HG03571 (cell line): ENCODE measurements at regions not wholly inside any gene's neighbourhood (a gene's known extent, or its start where the extent isn't known, plus 50 kb on each side); places are given as distances from the start of the nearest gene placed in this dataset.
"Not testable (repeated sequence)": the region's sequence is repeated elsewhere in the genome, so short reads cannot be mapped to it uniquely, and the experiment has no call there.

Experiments
- ATAC-seq: cut with Tn5 transposase; IDR thresholded peaks from one replicate; pipeline ENCODE4 v1.9.1; 2021; ENCODE audit not compliant: unreplicated experiment

- ATAC-seq, result no peak
Measured at GRCh38 chr16:85270374-85270773, 158.1 kb upstream of the CIBAR2 start.

- ATAC-seq, result no peak
Measured at GRCh38 chr16:85271198-85271597, 158.9 kb upstream of the CIBAR2 start.

GRCh38 chr16:85273293-85273692 lies 161.0 kb upstream of the CIBAR2 start:
- ATAC-seq, result no peak

- ATAC-seq, result no peak
Measured at GRCh38 chr16:85274501-85274900, 162.2 kb upstream of the CIBAR2 start.

GRCh38 chr16:85274924-85275323 lies 162.7 kb upstream of the CIBAR2 start:
- ATAC-seq, result no peak

GRCh38 chr16:85275533-85276249 lies 163.4 kb upstream of the CIBAR2 start:
- ATAC-seq, result no peak

GRCh38 chr16:85276258-85276657 lies 164.0 kb upstream of the CIBAR2 start:
- ATAC-seq, result no peak

GRCh38 chr16:85276721-85277120 lies 164.4 kb upstream of the CIBAR2 start:
- ATAC-seq, result no peak

- no peak for ATAC-seq
Measured at GRCh38 chr16:85278839-85279238, 166.6 kb upstream of the CIBAR2 start.

GRCh38 chr16:85279402-85279801 lies 167.1 kb upstream of the CIBAR2 start:
- ATAC-seq, result no peak

GRCh38 chr16:85279825-85280545 lies 167.7 kb upstream of the CIBAR2 start:
- no peak for ATAC-seq

GRCh38 chr16:85281181-85281580 lies 168.9 kb upstream of the CIBAR2 start:
- ATAC-seq, result no peak

- no peak for ATAC-seq
Measured at GRCh38 chr16:85282842-85283241, 170.6 kb upstream of the CIBAR2 start.

- ATAC-seq, result no peak
Measured at GRCh38 chr16:85283305-85284050, 171.2 kb upstream of the CIBAR2 start.

GRCh38 chr16:85284141-85284817 lies 172.0 kb upstream of the CIBAR2 start:
- ATAC-seq, result no peak

GRCh38 chr16:85285681-85286065 lies 173.4 kb upstream of the CIBAR2 start:
- ATAC-seq, result no peak

GRCh38 chr16:85286066-85286831 lies 174.0 kb upstream of the CIBAR2 start:
- no peak for ATAC-seq

GRCh38 chr16:85286951-85287814 lies 174.9 kb upstream of the CIBAR2 start:
- no peak for ATAC-seq

- not testable (repeated sequence) for ATAC-seq
Measured at GRCh38 chr16:85287815-85288109, 175.5 kb upstream of the CIBAR2 start.

- ATAC-seq, result no peak
Measured at GRCh38 chr16:85288341-85288868, 176.1 kb upstream of the CIBAR2 start.
